MM.1S (cell line): ENCODE measurements at regions not wholly inside any gene's neighbourhood (a gene's known extent, or its start where the extent isn't known, plus 50 kb on each side); places are given as distances from the start of the nearest gene placed in this dataset.

Source experiments
- DNase-seq: peaks from one replicate; pipeline ENCODE4 v3.0.0-alpha.2; 2015
- H2AFZ ChIP-seq: fragments of 300-600 bp; sonication (generic); 2 replicates; pipeline ENCODE4 v1.6.0; 2016; ENCODE audit warnings: antibody characterized with exemption, low read length
- H3F3A ChIP-seq: fragments of 300-600 bp; sonication (generic); 2 replicates; pipeline ENCODE4 v1.6.1; 2016; ENCODE audit warnings: mild to moderate bottlenecking, antibody characterized with exemption, low read length, moderate library complexity, mixed read lengths; ENCODE audit not compliant: insufficient read depth
- H3K27ac ChIP-seq: fragments of 300-600 bp; sonication (generic); 2 replicates; pipeline ENCODE4 v1.5.1; 2016; ENCODE audit warnings: mild to moderate bottlenecking, low read length
- H3K27me3 ChIP-seq: fragments of 300-600 bp; sonication (generic); replicated peaks from 2 replicates; pipeline ENCODE4 v1.6.0; 2016; ENCODE audit warnings: low read length; ENCODE audit not compliant: insufficient read depth
- H3K36me3 ChIP-seq: fragments of 300-600 bp; sonication (generic); replicated peaks from 2 replicates; pipeline ENCODE4 v1.6.1; 2016; ENCODE audit warnings: mild to moderate bottlenecking, low read length, mixed read lengths; ENCODE audit not compliant: insufficient read depth
- H3K4me1 ChIP-seq: fragments of 300-600 bp; sonication (generic); 2 replicates; pipeline ENCODE4 v1.6.1; 2016; ENCODE audit warnings: low read length, mixed read lengths
- H3K4me2 ChIP-seq: fragments of 300-600 bp; sonication (generic); 2 replicates; pipeline ENCODE4 v1.6.0; 2016; ENCODE audit warnings: low read depth, low read length
- H3K4me3 ChIP-seq: fragments of 300-600 bp; sonication (generic); 2 replicates; pipeline ENCODE4 v1.5.1; 2016; ENCODE audit warnings: low read length, mixed read lengths
- H3K79me2 ChIP-seq: fragments of 300-600 bp; sonication (generic); 2 replicates; pipeline ENCODE4 v1.6.1; 2016; ENCODE audit warnings: mixed run types, low read length, mixed read lengths
- H3K9ac ChIP-seq: fragments of 300-600 bp; sonication (generic); 2 replicates; pipeline ENCODE4 v1.6.1; 2016; ENCODE audit warnings: low read length, mixed read lengths
- H3K9me2 ChIP-seq: fragments of 300-600 bp; sonication (generic); replicated peaks from 2 replicates; pipeline ENCODE4 v1.6.1; 2016; ENCODE audit warnings: mild to moderate bottlenecking, low read length, mixed read lengths; ENCODE audit not compliant: insufficient read depth
- H3K9me3 ChIP-seq: fragments of 300-600 bp; sonication (generic); replicated peaks from 2 replicates; pipeline ENCODE4 v1.6.1; 2016; ENCODE audit warnings: mild to moderate bottlenecking, low read length, mixed read lengths; ENCODE audit not compliant: insufficient read depth
- H4K20me1 ChIP-seq: fragments of 300-600 bp; sonication (generic); 2 replicates; pipeline ENCODE4 v1.6.1; 2016; ENCODE audit warnings: mild to moderate bottlenecking, low read length, moderate library complexity, mixed read lengths; ENCODE audit not compliant: insufficient read depth
- CTCF ChIP-seq: fragments of 300-600 bp; sonication (generic); IDR thresholded peaks from 2 replicates; pipeline ENCODE4 v1.5.1; 2016; ENCODE audit warnings: antibody characterized with exemption, low read length, mixed read lengths
- EZH2 ChIP-seq: fragments of 300-600 bp; sonication (generic); optimal IDR thresholded peaks from 2 replicates; pipeline ENCODE3; 2017; ENCODE audit warnings: low read depth, mild to moderate bottlenecking, antibody characterized with exemption, low read length, mixed read lengths
- EZH2phosphoT487 ChIP-seq: fragments of 300-600 bp; sonication (generic); IDR thresholded peaks from 2 replicates; pipeline ENCODE4 v1.6.1; 2018; ENCODE audit warnings: antibody characterized with exemption, low read length

DNA sequence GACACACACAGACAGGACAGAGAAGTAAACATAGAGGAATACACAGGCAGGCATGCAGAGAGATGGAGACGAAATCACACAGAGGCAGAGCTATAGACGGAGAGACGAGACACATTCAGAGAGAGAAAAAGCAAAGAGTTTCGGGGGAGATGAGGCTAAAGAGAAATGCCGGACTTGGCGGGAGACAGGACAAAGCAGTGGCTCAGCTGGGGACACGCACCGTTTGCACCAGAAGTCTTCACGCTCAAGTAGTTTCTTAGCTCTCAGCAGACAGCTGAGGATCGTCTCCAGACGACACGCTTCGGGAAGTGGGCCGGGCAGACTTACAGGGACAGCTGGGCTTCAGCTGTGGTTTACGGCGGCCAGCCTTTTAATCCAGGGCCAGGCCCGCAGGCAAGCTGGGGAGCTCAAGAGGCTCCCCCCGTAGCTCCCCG, 56.2 kb upstream of the DLG1 start:
- Histone ChIP-seq H3K9ac (no peak overlapping the region), H3K27me3 (no peaks in the 10 kb centered on the region), H3K4me1 (peaks cover 7% of the 10 kb centered on the region; the same call in 1 of the 2 replicates), H3F3A (no peaks in the 10 kb centered on the region), H3K27ac (no peak overlapping the region), H3K4me2 (no peak overlapping the region), H4K20me1 (no peaks in the 10 kb centered on the region), H3K79me2 (no peaks in the 10 kb centered on the region), H2AFZ (no peak overlapping the region), H3K9me2 (no peaks in the 10 kb centered on the region), H3K4me3 (no peak overlapping the region), H3K36me3 (no peaks in the 10 kb centered on the region), H3K9me3 (no peaks in the 10 kb centered on the region)
- TF ChIP-seq EZH2phosphoT487 (no peak), EZH2 (no peak), CTCF (no peak)
- DNase-seq, result no peak

DNA sequence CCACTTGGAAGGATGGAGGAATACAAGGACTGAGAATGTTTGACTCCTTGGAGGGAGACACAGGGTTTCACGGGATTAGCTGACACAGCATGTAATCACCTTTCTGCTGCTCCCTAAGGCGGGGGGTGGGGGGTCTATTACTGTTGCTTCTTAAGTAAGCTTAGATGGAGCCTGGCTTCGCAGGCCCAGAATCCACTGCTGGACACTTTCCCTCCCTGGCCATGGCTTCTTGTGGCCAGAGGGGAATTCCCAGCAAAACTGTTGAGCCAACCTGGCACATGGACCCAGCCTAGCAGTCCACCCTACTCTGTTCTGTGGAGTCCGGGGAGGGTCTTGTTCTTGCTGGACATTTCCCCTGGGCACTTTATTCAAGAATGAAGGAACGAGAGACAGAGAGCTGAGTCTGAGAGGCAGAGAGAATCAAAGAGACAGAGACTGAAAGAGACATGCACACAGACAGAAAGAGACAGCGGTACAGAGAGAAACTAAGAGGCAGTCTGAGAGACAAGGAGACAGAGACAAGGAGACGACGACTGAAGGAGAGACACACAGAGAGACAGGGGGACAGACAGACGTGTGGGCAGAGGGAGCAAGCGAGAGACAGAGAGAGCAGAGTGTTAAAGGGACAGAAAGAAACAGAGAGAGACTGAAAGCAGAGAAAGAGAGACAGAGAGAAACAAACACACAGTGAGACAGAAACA, 55.6 kb upstream of the DLG1 start:
- no peak overlapping the region for H2AFZ ChIP-seq
- no peaks in the 10 kb centered on the region for H3K36me3 ChIP-seq
- no peak for DNase-seq
- no peaks in the 10 kb centered on the region for H4K20me1 ChIP-seq
- H3K27ac ChIP-seq, result no peak overlapping the region
- no peaks in the 10 kb centered on the region for H3F3A ChIP-seq
- H3K4me2 ChIP-seq, result no peak overlapping the region
- no peaks in the 10 kb centered on the region for H3K9me3 ChIP-seq
- H3K79me2 ChIP-seq, result no peaks in the 10 kb centered on the region
- no peak overlapping the region for H3K4me3 ChIP-seq
- H3K9me2 ChIP-seq, result no peaks in the 10 kb centered on the region
- H3K27me3 ChIP-seq, result no peaks in the 10 kb centered on the region
- no peak overlapping the region for H3K9ac ChIP-seq
- TF ChIP-seq EZH2phosphoT487 (no peak), CTCF (no peak), EZH2 (no peak)
- peaks cover 7% of the 10 kb centered on the region; the same call in 1 of the 2 replicates for H3K4me1 ChIP-seq

- Histone ChIP-seq H3K4me3 (no peak overlapping the region), H2AFZ (no peak overlapping the region), H3K79me2 (no peaks in the 10 kb centered on the region), H3K9me3 (no peaks in the 10 kb centered on the region), H3K27me3 (no peaks in the 10 kb centered on the region), H4K20me1 (no peaks in the 10 kb centered on the region), H3K4me1 (peaks cover 7% of the 10 kb centered on the region; the same call in 1 of the 2 replicates), H3K36me3 (no peaks in the 10 kb centered on the region), H3K9me2 (no peaks in the 10 kb centered on the region), H3K27ac (no peak overlapping the region), H3K4me2 (no peak overlapping the region), H3F3A (no peaks in the 10 kb centered on the region), H3K9ac (no peak overlapping the region)
- TF ChIP-seq EZH2, result no peak
- no peak for TF ChIP-seq CTCF
- TF ChIP-seq EZH2phosphoT487, result no peak
- no peak for DNase-seq
These were observed 54.8 kb upstream of the DLG1 start for GRCh38 chr3:197353001-197353866.
